IPS-NIHi7 (cell line): ENCODE measurements at regions not wholly inside any gene's neighbourhood (a gene's known extent, or its start where the extent isn't known, plus 50 kb on each side); places are given as distances from the start of the nearest gene placed in this dataset.

Experiments used
- DNase-seq: peaks from one replicate; pipeline ENCODE4 v3.0.0; 2012; ENCODE audit warnings: mixed read lengths; ENCODE audit errors: extremely low spot score

DNA sequence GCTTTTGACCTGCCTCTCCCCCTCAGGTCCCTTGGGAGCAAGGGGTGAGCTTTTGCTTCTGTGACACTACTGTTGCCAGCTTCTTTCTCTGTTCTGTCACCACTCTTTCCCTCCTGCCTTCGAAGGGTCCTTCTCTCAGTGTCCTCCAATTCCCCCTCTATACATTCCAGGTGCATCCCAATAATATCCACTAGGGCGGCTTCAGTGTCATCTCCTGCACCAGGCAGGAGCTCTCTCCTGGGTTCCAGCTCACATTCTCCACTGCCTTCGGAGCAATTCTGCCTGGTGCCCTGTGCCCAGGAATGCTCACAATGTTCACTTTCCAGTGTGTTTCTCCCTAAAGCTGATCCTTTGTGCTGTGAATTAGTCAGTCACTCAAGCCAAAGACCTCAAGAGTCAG, 83.9 kb upstream of the CXCL14 start:
- DNase-seq: peak; percentile 61

GRCh38 chr5:135662061-135662481, 83.3 kb upstream of the CXCL14 start:
- no peak for DNase-seq

DNA sequence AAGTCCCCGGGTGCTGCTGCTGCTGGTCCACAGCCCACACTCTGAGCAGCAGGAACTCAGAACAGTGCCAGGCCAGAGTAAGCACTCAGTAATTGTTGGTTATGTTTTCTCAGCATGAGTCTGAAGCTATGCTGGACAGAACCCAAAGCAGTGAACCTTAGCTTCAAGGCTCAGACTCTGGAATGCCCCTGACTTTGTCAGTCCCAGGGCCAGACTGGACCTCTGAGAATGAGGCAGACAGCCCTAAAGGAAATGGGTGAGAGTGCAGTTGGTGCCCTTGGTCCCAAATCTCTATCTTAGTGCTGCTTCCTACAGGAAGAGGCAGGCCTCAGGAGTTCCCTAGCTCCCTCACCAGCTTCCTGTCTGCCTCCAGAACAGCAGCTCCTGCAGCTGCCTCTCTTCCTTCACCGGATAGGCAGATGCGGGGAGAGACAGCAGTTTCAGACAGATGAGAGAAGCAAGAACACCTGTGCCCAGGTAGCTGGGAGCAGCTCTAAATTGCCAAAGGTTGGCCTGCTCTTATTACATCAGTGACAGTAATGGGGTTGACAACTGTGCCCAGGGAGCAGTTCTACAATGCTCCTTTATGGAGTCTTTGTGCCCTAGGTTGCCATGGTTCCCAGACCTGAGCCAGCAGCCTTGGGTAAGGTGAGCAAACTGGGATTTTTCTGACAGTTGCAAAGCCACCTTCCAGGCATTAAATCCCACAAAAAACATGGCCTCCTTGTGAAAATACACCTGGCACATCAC, 82.2 kb upstream of the CXCL14 start:
- no peak for DNase-seq

DNA sequence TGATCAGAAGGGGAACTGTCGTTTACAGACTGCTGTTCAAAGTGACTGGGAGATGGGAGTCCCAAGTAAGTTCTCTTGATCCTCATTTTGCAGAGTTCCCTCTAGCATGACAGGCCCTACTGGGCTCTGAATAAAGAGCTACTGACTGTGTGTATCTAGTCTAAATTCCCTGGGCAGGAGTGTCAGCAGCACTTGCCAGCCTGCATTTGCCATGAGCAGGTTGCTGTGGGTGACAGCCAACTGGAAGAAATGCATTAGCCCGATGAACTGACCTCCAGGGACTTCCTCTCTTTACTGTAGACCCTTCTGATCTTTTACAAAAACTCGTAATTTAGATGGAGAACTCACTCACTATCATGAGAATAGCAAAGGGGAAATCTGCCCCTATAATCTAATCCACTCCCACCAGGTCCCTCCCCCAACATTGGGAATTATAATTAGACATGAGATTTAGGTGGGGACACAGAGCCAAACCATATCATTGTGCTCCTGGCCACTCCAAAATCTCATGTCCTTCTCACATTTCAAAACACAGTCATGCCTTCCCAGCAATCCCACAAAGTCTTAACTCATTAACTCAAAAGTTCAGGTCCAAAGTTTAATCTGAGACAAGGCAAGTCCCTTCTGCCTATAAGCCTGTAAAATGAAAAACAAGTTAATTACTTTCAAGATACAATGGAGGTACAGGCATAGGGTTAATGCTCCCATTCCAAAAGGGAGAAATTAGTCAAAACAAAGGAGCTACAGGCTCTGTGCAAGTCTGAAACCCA, 78.9 kb upstream of the CXCL14 start:
- no peak for DNase-seq

- DNase-seq: no peak
These were observed 76.7 kb upstream of the CXCL14 start for GRCh38 chr5:135655468-135655815.

DNA sequence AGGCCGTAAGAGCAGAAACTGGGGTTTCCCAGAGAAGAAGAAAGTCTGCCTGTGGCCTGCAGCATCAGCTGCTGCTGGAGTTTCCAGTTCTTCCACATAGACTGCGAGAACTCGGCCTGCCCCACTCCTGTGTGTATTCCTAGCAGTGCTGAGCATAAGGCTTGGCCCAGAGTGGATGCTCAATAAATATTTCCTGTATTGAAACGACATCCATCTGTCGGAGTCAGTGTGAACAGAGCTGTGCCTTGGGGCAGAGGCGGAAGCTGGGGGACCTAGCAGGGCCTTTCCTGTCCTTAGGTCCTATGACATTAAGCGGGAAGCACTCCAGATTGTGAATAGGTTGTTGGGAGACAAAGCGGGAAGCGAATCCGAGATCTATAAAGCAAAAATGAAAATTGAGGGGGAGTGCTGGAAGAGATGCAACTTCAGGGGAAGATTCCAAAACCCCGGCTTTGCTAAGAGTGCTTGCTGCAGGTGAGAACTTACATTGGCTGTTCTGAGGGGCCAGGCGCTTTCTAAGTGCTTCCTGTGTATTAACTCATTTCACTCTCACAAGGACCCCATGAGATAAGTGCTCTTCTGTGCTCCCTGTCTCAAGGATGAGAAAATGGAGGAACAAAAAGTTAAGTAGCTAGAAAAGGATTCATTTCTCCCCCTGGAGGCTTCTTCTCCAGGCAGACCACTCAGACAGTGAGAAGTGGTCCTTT, 76.1 kb upstream of the CXCL14 start:
- DNase-seq: no peak

GRCh38 chr5:135651156-135651555, 72.4 kb upstream of the CXCL14 start:
- no peak for DNase-seq

GRCh38 chr5:135650081-135650480, 71.3 kb upstream of the CXCL14 start:
- DNase-seq: no peak

DNA sequence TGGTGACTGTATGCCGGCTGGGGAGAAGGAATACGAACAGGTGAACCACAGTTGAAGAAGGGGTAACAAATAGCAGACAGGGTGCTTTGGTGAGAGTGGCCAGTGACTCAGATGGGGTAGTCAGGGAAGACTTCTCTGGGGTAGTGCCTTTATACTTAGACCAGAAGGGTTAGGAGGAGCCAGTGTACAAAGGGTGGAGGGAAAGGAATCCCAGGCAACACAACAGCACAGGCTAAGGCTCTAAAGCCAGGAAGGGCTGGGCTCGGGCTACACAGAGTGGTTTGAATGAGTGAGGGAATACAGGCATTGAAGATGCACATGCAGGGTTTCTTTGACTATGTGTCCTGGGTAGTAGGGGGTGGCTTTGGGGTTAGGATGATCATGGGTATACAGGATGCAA, 70.6 kb upstream of the CXCL14 start:
- no peak for DNase-seq

- no peak for DNase-seq
These were observed 69.3 kb upstream of the CXCL14 start for GRCh38 chr5:135648116-135648515.

DNA sequence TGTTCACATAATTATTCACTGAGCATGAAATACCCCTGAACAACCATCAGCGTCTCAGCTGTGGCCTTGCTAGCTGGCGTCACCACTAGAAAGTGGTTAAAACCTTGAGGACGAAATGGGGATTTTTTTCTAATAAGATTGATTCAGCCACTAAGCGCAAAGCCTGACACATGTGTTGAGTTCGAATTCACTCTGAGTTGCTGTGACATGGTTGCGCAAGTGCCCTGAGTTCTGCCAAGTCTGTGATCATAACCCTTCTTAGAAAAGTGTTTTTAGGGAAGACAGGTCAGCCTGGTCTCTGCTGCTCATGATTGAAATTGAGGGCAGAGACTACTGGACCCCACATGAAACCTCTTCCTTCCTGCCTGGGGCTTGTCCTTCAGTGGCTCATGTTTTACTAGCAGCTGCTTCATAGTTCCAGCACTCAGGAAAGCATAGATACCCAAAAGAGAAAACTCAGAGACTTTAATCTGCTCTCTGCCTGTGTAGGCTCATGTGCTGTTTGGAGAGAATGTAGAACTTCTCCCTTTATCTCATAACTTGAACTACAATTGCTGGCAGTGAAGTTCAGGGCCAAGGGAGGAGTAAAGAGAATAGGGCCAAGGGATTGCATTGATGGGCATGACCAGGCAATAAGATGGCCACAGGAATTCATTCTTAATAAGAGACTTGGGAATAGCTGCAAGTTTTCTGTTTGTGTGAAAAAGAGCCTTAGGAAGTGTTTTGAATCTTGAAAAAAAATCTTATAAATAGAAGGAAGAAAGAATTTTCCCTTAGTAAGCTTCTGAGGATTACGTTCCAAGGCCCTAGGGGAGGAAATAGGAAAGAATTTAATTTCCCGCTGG, 66.8 kb upstream of the CXCL14 start:
- no peak for DNase-seq

DNA sequence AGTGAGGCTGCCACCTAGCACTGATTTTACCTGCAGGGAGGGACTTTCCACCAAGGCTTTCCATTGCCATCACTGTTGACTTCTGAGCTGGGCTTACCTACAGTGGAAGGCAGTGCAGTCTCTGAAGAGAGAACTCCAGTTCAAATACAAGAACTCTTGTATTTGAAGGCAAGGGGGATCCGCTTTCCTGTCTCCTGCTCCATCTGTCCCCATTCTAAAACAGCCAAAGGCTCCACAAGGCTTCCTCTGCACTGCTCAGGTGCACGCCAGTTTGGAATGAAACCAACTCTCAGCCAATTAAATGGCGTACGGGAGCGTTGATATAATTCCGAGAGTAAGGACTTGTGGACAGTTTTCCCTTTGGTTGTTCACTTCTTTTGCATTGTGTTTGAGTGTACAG, 66.0 kb upstream of the CXCL14 start:
- no peak for DNase-seq

- no peak for DNase-seq
These were observed 65.3 kb upstream of the CXCL14 start for GRCh38 chr5:135643881-135644766.

DNA sequence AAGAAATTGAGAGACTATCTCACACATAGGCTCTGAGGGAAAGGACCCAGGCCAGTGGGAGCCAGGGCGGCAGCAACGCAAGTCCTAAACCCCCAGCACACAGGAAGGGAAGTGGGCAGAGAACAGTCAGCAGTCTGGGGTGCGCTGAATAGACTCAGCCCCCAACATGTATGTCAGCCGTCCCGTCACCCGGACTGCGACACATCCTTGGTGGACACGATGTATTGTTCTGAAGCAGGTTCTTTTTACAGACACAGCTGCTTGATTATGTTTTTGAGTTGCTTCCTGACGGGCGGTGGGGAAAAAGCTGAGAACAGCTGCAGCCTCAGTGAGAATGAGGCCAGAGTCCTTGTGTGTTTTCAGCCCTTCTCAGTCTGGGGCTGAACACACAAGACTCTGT, 64.1 kb upstream of the CXCL14 start:
- no peak for DNase-seq

GRCh38 chr5:135642488-135642870, 63.7 kb upstream of the CXCL14 start:
- no peak for DNase-seq

DNA sequence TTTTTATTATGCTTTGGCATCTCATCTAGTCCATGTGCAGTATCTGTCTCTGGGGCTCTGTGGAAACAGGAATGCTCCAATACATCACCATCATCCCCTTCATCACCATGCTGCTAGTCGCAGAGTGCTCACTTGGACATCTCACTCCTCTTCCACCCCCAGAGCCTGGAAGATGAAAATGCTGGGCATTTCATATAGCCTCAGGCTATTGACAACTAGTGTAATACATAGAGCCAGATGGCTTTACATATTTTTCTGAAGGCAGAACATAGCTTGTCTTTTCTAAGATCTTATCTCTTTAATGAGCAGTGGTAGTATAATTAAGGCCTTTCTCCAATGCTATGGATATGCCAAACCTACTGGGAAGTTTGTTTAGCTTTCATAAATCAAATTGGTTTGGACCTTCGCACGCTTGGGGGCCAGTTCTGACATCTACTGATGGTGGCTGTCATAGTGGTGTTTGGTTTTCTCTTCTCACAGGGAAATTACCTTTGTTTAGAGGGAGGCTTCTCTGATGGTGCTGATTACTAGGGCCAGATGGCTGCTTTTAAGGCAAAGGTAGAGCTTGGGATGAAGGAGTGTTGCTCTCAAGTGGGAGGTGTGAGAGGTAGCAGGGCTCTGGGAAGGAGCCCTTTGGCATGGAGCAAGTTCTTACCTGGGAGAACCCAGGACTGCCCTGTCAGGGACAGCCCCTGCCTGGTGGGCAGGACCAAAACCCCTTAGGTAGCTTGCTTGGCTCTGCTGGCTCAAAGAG, 63.1 kb upstream of the CXCL14 start:
- DNase-seq: no peak

GRCh38 chr5:135641319-135641718, 62.5 kb upstream of the CXCL14 start:
- no peak for DNase-seq

GRCh38 chr5:135635451-135635850, 56.7 kb upstream of the CXCL14 start:
- no peak for DNase-seq

DNA sequence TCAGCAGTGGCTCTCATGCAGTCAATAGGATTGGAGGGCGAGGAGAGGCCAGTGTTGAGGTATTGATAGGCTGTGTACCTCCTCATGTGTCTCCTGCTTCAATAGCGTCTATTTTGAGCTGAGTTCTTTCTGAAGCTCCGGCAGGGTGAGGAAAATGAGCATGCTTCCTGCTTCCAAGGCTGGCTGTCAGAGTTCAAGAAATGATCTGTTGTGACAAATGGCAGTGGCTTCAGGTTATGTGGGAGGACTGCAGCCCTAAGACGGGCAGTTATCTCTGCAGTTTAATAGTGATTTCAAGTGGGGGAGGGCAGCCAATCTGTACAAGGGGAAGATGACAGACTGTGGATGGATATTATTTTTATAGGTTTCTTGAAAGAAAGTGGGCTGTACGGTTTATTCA, 54.0 kb upstream of the CXCL14 start:
- DNase-seq: no peak

- no peak for DNase-seq
These were observed 52.6 kb upstream of the CXCL14 start for GRCh38 chr5:135631391-135631790.
